Skin of body (tissue), 1 donor: ENCODE measurements at regions not wholly inside any gene's neighbourhood (a gene's known extent, or its start where the extent isn't known, plus 50 kb on each side); places are given as distances from the start of the nearest gene placed in this dataset.
A peak's percentile ranks its signal among the peaks of the same experiment; 100 is the strongest.

Source experiments
- DNase-seq: peaks from one replicate; lab custom pipeline; 2025; lab: John Stamatoyannopoulos, UW

GRCh38 chr9:103397868-103398600 is 402.9 kb downstream of the CYLC2 start:
- no peak for DNase-seq

GRCh38 chr9:103399535-103399934 is 404.4 kb downstream of the CYLC2 start:
- DNase-seq: no peak

GRCh38 chr9:103407260-103407659 is 412.1 kb downstream of the CYLC2 start:
- no peak for DNase-seq

GRCh38 chr9:103410059-103410458 is 414.9 kb downstream of the CYLC2 start:
- DNase-seq: no peak

- DNase-seq: peak; percentile 60
Measured at GRCh38 chr9:103427696-103428095, 432.6 kb downstream of the CYLC2 start.

GRCh38 chr9:103430469-103430868 is 435.3 kb downstream of the CYLC2 start:
- DNase-seq: no peak

- no peak for DNase-seq
Measured at GRCh38 chr9:103431809-103432208, 436.7 kb downstream of the CYLC2 start.

- no peak for DNase-seq
Measured at GRCh38 chr9:103444176-103444575, 449.0 kb downstream of the CYLC2 start.

GRCh38 chr9:103458826-103459225 is 463.7 kb downstream of the CYLC2 start:
- DNase-seq: peak; percentile 31

- no peak for DNase-seq
Measured at GRCh38 chr9:103471241-103471640, 476.1 kb downstream of the CYLC2 start.

GRCh38 chr9:103474156-103474555 is 479.0 kb downstream of the CYLC2 start:
- no peak for DNase-seq

GRCh38 chr9:103483471-103484096 is 488.5 kb downstream of the CYLC2 start:
- no peak for DNase-seq

- DNase-seq: no peak
Measured at GRCh38 chr9:103485138-103485537, 490.0 kb downstream of the CYLC2 start.

GRCh38 chr9:103514767-103515166 is 519.6 kb downstream of the CYLC2 start:
- DNase-seq: no peak

GRCh38 chr9:103522409-103522808 is 527.3 kb downstream of the CYLC2 start:
- DNase-seq: no peak

- no peak for DNase-seq
Measured at GRCh38 chr9:103530934-103531333, 535.8 kb downstream of the CYLC2 start.

- no peak for DNase-seq
Measured at GRCh38 chr9:103533318-103533717, 538.2 kb downstream of the CYLC2 start.

- no peak for DNase-seq
Measured at GRCh38 chr9:103537426-103537825, 542.3 kb downstream of the CYLC2 start.

GRCh38 chr9:103545260-103545659 is 548.8 kb upstream of the SMC2 start:
- DNase-seq: no peak

GRCh38 chr9:103552712-103553111 is 541.4 kb upstream of the SMC2 start:
- DNase-seq: no peak

- no peak for DNase-seq
Measured at GRCh38 chr9:103574056-103574455, 520.1 kb upstream of the SMC2 start.

- DNase-seq: no peak
Measured at GRCh38 chr9:103586721-103587120, 507.4 kb upstream of the SMC2 start.

GRCh38 chr9:103601287-103601686 is 492.8 kb upstream of the SMC2 start:
- no peak for DNase-seq
